ENCODE measurements at regions not wholly inside any gene's neighbourhood (a gene's known extent, or its start where the extent isn't known, plus 50 kb on each side); places are given as distances from the start of the nearest gene placed in this dataset.

GRCh38 chr16:88298181-88298832 lies 84.5 kb upstream of the ZNF469 start (continued):
- TF ChIP-seq RARB (CRISPR knock-in tag; IDR thresholded peaks at IDR 0.05): no peak

GRCh38 chr16:88298833-88299745 lies 83.7 kb upstream of the ZNF469 start:
- no peak for ATAC-seq
- TF ChIP-seq TSHZ2 (CRISPR knock-in tag; IDR thresholded peaks at IDR 0.05) (no peak), PATZ1 (CRISPR knock-in tag; IDR thresholded peaks at IDR 0.05; ENCODE audit: borderline replicate concordance) (no peak), TCF4 (CRISPR knock-in tag; IDR thresholded peaks at IDR 0.05; ENCODE audit: borderline replicate concordance) (no peak), ISL1 (CRISPR knock-in tag; IDR thresholded peaks at IDR 0.05) (no peak), CREB5 (CRISPR knock-in tag; IDR thresholded peaks at IDR 0.05; ENCODE audit: low read depth) (no peak), ZNF565 (CRISPR knock-in tag; conservative IDR thresholded peaks at IDR 0.05; ENCODE audit: low read depth) (no peak), TOX (CRISPR knock-in tag; IDR thresholded peaks at IDR 0.05; ENCODE audit: borderline replicate concordance) (no peak)

DNA sequence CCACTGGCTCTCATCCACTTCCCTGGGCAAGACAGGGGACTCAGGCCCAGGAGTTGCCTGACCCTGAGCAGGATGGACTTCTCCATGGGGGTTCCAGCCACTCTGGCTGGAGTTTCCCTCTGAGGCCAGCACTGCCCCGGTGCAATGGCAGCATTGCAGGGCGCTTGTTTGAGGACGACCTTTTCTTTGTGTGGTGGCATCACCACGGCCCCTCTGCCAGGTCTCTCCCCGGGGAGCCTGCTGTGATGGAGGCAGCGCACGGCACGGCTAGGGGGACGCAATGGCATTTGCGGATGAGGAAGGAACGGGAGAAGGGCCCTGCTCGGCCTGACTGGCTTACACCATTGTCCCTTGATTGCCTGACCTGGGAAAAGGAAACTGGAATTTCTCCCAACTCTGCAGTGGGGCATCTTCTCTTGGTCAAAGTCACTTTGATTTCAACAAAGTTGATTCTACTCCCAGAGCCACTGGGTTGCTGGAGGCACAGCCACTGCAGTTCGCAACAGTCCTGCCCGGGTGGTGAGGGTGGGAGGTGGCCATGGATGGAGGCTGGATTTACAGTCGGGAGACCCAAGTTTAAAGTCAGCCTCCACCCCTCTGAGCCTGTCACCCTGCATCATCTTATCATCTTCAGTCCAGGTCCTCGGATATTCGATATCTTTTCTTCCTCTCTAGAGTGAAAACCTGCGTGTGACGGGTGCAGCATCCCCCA lies 82.9 kb upstream of the ZNF469 start:
- no peak for ATAC-seq
- TF ChIP-seq SNAI2 (CRISPR knock-in tag; IDR thresholded peaks at IDR 0.05) (no peak), TSHZ2 (CRISPR knock-in tag; IDR thresholded peaks at IDR 0.05) (no peak), ZNF8 (CRISPR knock-in tag; IDR thresholded peaks at IDR 0.05) (no peak), BACH2 (CRISPR knock-in tag; IDR thresholded peaks at IDR 0.05; ENCODE audit: borderline replicate concordance) (no peak), CREB5 (CRISPR knock-in tag; IDR thresholded peaks at IDR 0.05; ENCODE audit: low read depth) (no peak)

GRCh38 chr16:88300463-88300835 lies 82.3 kb upstream of the ZNF469 start:
- ATAC-seq: no peak
- TF ChIP-seq PPARA (CRISPR knock-in tag; IDR thresholded peaks at IDR 0.05; ENCODE audit: borderline replicate concordance): no peak
- TF ChIP-seq ZFP3 (CRISPR knock-in tag; IDR thresholded peaks at IDR 0.05): no peak
- TF ChIP-seq CSDC2 (CRISPR knock-in tag; IDR thresholded peaks at IDR 0.05): no peak
- no peak for TF ChIP-seq ISL1 (CRISPR knock-in tag; IDR thresholded peaks at IDR 0.05)
- no peak for TF ChIP-seq TOX (CRISPR knock-in tag; IDR thresholded peaks at IDR 0.05; ENCODE audit: borderline replicate concordance)
- no peak for TF ChIP-seq SNAI2 (CRISPR knock-in tag; IDR thresholded peaks at IDR 0.05)
- TF ChIP-seq TCF4 (CRISPR knock-in tag; IDR thresholded peaks at IDR 0.05; ENCODE audit: borderline replicate concordance): no peak
- no peak for TF ChIP-seq OSR1 (CRISPR knock-in tag; IDR thresholded peaks at IDR 0.05)
- TF ChIP-seq ZC3H10 (CRISPR knock-in tag; IDR thresholded peaks at IDR 0.05): no peak
- no peak for TF ChIP-seq ZNF565 (CRISPR knock-in tag; conservative IDR thresholded peaks at IDR 0.05; ENCODE audit: low read depth)
- TF ChIP-seq POU6F1 (CRISPR knock-in tag; IDR thresholded peaks at IDR 0.05; ENCODE audit: borderline replicate concordance, low read depth): no peak
